Upper lobe of right lung (tissue), 1 donor: ENCODE measurements at regions not wholly inside any gene's neighbourhood (a gene's known extent, or its start where the extent isn't known, plus 50 kb on each side); places are given as distances from the start of the nearest gene placed in this dataset.
"Not testable (repeated sequence)": the region's sequence is repeated elsewhere in the genome, so short reads cannot be mapped to it uniquely, and the experiment has no call there.

Experiments
- ATAC-seq: fragments of 200-7000 bp; cut with Tn5 transposase; one replicate; pipeline ENCODE4 v1.9.1; 2020; ENCODE audit warnings: mild to moderate bottlenecking, moderate library complexity
- DNase-seq: peaks from one replicate; pipeline ENCODE4 v3.0.0-alpha.2; 2020
- H3K27ac ChIP-seq: fragments of 200-600 bp; one replicate; pipeline ENCODE4 v1.8.0; 2022
- H3K27me3 ChIP-seq: fragments of 200-600 bp; one replicate; pipeline ENCODE4 v1.8.0; 2022; ENCODE audit warnings: mild to moderate bottlenecking
- H3K36me3 ChIP-seq: fragments of 200-600 bp; one replicate; pipeline ENCODE4 v1.8.0; 2022
- H3K4me1 ChIP-seq: fragments of 200-600 bp; one replicate; pipeline ENCODE4 v1.8.0; 2022
- H3K4me3 ChIP-seq: fragments of 200-600 bp; one replicate; pipeline ENCODE4 v1.8.0; 2022; ENCODE audit warnings: mild to moderate bottlenecking
- H3K9me3 ChIP-seq: fragments of 200-600 bp; one replicate; pipeline ENCODE4 v1.8.0; 2022
- intact Hi-C: fragments of 100-400 bp; cut with DNase I; formaldehyde crosslinking; loops from one replicate; pipeline ENCODE4 v1.11.0; 2022
- TF ChIP-seq, protein P1 (sequence below): fragments of 200-600 bp; IDR thresholded peaks from one replicate; pipeline ENCODE4 v1.8.0; 2022; ENCODE audit warnings: antibody characterized with exemption
- donor health status: DM: no; HTN: yes; CAD: no; lungs with severe emphysema.

DNA sequence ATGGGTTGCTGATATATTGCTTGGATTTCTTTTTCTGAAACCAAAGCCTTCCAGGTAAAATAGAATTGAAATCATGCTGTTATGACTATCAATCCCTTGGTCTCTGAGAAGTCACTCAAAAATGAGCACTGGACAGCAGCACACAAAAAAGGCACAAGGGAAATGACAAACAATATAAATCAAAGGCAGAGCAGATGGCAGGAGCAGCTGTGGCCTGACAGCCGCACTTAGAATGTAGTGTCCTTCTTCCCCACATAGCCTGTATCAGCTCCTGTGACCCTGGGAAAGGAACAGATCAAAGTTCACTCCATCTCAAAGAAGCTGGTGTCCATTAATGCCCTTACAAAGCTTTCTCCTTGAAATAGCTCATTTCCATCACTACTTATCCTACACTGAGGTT lies 326.7 kb downstream of the SUCLG1 start:
- no peak overlapping the region for H3K4me3 ChIP-seq
- ATAC-seq (no peak), DNase-seq (no peak)
- no peaks in the 10 kb centered on the region for H3K27me3 ChIP-seq
- H3K4me1 ChIP-seq, result no peaks in the 10 kb centered on the region
- no peak overlapping the region for H3K27ac ChIP-seq
- H3K9me3 ChIP-seq, result no peaks in the 10 kb centered on the region
- TF ChIP-seq, protein P1, sequence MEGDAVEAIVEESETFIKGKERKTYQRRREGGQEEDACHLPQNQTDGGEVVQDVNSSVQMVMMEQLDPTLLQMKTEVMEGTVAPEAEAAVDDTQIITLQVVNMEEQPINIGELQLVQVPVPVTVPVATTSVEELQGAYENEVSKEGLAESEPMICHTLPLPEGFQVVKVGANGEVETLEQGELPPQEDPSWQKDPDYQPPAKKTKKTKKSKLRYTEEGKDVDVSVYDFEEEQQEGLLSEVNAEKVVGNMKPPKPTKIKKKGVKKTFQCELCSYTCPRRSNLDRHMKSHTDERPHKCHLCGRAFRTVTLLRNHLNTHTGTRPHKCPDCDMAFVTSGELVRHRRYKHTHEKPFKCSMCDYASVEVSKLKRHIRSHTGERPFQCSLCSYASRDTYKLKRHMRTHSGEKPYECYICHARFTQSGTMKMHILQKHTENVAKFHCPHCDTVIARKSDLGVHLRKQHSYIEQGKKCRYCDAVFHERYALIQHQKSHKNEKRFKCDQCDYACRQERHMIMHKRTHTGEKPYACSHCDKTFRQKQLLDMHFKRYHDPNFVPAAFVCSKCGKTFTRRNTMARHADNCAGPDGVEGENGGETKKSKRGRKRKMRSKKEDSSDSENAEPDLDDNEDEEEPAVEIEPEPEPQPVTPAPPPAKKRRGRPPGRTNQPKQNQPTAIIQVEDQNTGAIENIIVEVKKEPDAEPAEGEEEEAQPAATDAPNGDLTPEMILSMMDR, result no peak
- H3K36me3 ChIP-seq, result no peaks in the 10 kb centered on the region
- intact Hi-C loops, result no loop called here

- DNase-seq (no peak), ATAC-seq (no peak)
- intact Hi-C loops, result no loop called here
- no peak overlapping the region for H3K4me3 ChIP-seq
- H3K27ac ChIP-seq, result no peak overlapping the region
- H3K36me3 ChIP-seq, result no peaks in the 10 kb centered on the region
- TF ChIP-seq, protein P1, result no peak
- no peaks in the 10 kb centered on the region for H3K27me3 ChIP-seq
- no peaks in the 10 kb centered on the region for H3K4me1 ChIP-seq
- no peaks in the 10 kb centered on the region for H3K9me3 ChIP-seq
These were observed 327.7 kb downstream of the SUCLG1 start for GRCh38 chr2:84131278-84131830.

DNA sequence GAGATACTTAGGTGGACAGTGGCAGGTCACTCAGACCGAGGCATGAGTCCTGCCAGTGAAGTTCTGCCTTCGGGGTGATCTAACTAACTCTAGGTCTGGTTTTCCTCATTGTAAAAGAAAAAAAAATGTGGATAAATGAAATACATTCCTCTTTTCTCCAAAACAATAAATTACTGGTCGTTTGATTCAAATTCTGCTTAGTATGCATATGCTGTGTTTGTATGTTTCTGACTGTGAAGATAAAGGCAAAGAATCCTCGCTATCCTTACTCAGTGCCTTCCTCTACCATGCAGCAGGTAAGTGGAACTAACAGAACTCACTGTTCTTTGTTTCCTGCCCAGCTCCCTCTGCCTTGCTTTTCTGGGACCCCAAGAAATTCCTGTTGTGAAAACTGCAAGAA lies 330.1 kb downstream of the SUCLG1 start:
- intact Hi-C loops, result no loop called here
- Histone ChIP-seq H3K4me1 (no peaks in the 10 kb centered on the region), H3K4me3 (no peak overlapping the region), H3K9me3 (no peaks in the 10 kb centered on the region), H3K27ac (no peak overlapping the region), H3K27me3 (no peaks in the 10 kb centered on the region), H3K36me3 (no peaks in the 10 kb centered on the region)
- TF ChIP-seq, protein P1, result no peak
- ATAC-seq (no peak), DNase-seq (no peak)

GRCh38 chr2:84127812-84128211 lies 331.3 kb downstream of the SUCLG1 start:
- H3K36me3 ChIP-seq, H3K27me3 ChIP-seq, ATAC-seq, H3K4me3 ChIP-seq, H3K9me3 ChIP-seq, DNase-seq, intact Hi-C loops, H3K4me1 ChIP-seq, H3K27ac ChIP-seq: not testable (repeated sequence)

DNA sequence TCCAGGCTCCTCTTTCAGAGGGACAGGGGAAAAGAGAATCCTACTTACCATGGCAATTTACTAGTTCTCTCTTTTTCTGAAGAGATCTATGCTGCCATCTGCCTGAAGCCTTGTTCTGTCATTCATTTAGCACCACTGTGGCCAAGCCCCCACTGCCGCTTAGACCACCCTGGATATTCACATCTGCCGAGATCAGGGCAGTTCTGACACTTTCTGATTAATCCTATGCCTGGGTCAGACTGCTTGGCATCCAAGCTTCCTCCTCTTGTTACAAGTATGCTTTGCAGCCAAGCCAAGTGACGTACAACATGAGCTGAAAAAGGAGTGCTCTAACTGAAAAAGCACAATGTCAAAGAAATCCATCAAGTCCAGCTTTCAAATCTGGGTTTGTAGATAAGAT lies 332.6 kb downstream of the SUCLG1 start:
- TF ChIP-seq, protein P1, result no peak
- H3K4me3 ChIP-seq, result no peak overlapping the region
- no peaks in the 10 kb centered on the region for H3K27me3 ChIP-seq
- no peaks in the 10 kb centered on the region for H3K9me3 ChIP-seq
- no peak overlapping the region for H3K27ac ChIP-seq
- intact Hi-C loops, result no loop called here
- DNase-seq (no peak), ATAC-seq (no peak)
- no peaks in the 10 kb centered on the region for H3K4me1 ChIP-seq
- no peaks in the 10 kb centered on the region for H3K36me3 ChIP-seq

- ATAC-seq (no peak), DNase-seq (no peak)
- Histone ChIP-seq H3K9me3 (no peaks in the 10 kb centered on the region), H3K4me1 (no peaks in the 10 kb centered on the region), H3K27me3 (no peaks in the 10 kb centered on the region), H3K4me3 (no peak overlapping the region), H3K27ac (no peak overlapping the region), H3K36me3 (no peaks in the 10 kb centered on the region)
- TF ChIP-seq, protein P1, result no peak
- intact Hi-C loops, result no loop called here
These were observed 333.0 kb downstream of the SUCLG1 start for GRCh38 chr2:84126084-84126483.
